Uterus (tissue), 2 donors: ENCODE measurements at regions not wholly inside any gene's neighbourhood (a gene's known extent, or its start where the extent isn't known, plus 50 kb on each side); places are given as distances from the start of the nearest gene placed in this dataset.

Experiments
- POLR2A ChIP-seq, 2 donors: fragments of 450-650 bp; IDR thresholded peaks; one replicate each; pipeline ENCODE4 v1.6.1; 2016; ENCODE audit warnings: antibody characterized with exemption in 2 of 2, mild to moderate bottlenecking in 1 of 2, moderate library complexity in 1 of 2
- TF ChIP-seq, protein P1 (sequence below), 4 experiments: fragments of 200-600 bp in 2 of 4; fragments of 450-650 bp in 2 of 4; sonication (generic) in 2 of 4; IDR thresholded peaks; one replicate each; pipeline ENCODE4 v1.5.1; 2016 to 2019; ENCODE audit warnings: antibody characterized with exemption in 4 of 4, mild to moderate bottlenecking in 2 of 4, moderate library complexity in 1 of 4

DNA sequence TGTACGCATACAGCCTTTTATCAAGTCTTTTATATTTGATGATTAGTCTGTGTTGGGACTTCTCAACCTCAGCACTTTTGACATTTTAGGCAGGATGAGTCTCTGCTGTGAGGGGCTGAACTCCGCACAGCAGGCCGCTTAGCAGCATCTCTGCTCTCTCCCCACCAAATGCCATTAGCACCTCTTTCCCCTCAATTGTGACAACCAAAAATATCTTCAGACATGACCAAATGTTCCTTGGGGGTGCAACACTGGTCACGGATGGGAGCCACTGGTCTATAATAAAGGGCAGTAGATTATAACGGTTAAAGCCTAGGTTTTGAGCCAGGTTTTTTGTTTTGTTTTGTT is 109.7 kb upstream of the LRIG1 start:
- TF ChIP-seq, protein P1, sequence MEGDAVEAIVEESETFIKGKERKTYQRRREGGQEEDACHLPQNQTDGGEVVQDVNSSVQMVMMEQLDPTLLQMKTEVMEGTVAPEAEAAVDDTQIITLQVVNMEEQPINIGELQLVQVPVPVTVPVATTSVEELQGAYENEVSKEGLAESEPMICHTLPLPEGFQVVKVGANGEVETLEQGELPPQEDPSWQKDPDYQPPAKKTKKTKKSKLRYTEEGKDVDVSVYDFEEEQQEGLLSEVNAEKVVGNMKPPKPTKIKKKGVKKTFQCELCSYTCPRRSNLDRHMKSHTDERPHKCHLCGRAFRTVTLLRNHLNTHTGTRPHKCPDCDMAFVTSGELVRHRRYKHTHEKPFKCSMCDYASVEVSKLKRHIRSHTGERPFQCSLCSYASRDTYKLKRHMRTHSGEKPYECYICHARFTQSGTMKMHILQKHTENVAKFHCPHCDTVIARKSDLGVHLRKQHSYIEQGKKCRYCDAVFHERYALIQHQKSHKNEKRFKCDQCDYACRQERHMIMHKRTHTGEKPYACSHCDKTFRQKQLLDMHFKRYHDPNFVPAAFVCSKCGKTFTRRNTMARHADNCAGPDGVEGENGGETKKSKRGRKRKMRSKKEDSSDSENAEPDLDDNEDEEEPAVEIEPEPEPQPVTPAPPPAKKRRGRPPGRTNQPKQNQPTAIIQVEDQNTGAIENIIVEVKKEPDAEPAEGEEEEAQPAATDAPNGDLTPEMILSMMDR (IDR thresholded peaks at IDR 0.05) = no peak
- no peak for TF ChIP-seq POLR2A (IDR thresholded peaks at IDR 0.05)
